IMR-90 (cell line): ENCODE measurements at regions not wholly inside any gene's neighbourhood (a gene's known extent, or its start where the extent isn't known, plus 50 kb on each side); places are given as distances from the start of the nearest gene placed in this dataset.

Source experiments
- ATAC-seq: fragments of 200-7000 bp; cut with Tn5 transposase; 2 replicates; pipeline ENCODE4 v1.9.1; 2020; ENCODE audit warnings: low read depth, mild to moderate bottlenecking, moderate library complexity
- BruUV-seq: library from RNA; stranded (reverse); fragments of 400-500 nt; replicated peaks from 2 replicates; lab custom pipeline; 2021; lab: Mats Ljungman, UMichigan
- CTCF ChIA-PET: fragments of 300-600 bp; formaldehyde crosslinking; extraction: SDS; loops from one replicate; lab custom pipeline; 2021; ENCODE audit warnings: antibody characterized with exemption; lab: Yijun Ruan, JAX
- POLR2A ChIA-PET: fragments of 300-600 bp; sonication (Branson Sonifier 250); formaldehyde crosslinking; loops from one replicate; lab custom pipeline; 2022; ENCODE audit warnings: antibody characterized with exemption; ENCODE audit not compliant: unreplicated experiment; lab: Charles Lee
- DNase-seq: peaks from one replicate; pipeline ENCODE4 v3.0.0; 2013
- H2AFZ ChIP-seq: replicated peaks from 2 replicates; pipeline ENCODE3; 2013; ENCODE audit warnings: low read length, mild to moderate bottlenecking; ENCODE audit not compliant: poor library complexity
- H2AK5ac ChIP-seq: 2 replicates; pipeline ENCODE4 v1.6.1; 2013; ENCODE audit warnings: low read depth, low read length, inconsistent platforms
- H2AK9ac ChIP-seq: replicated peaks from 2 replicates; pipeline ENCODE3; 2013; ENCODE audit warnings: mild to moderate bottlenecking, low read depth, low read length, moderate library complexity; ENCODE audit not compliant: poor library complexity
- H2BK120ac ChIP-seq: 2 replicates; pipeline ENCODE4 v1.6.1; 2013; ENCODE audit warnings: low read depth, low read length, inconsistent platforms
- H2BK15ac ChIP-seq: 3 replicates; pipeline ENCODE4 v1.6.1; 2013; ENCODE audit warnings: low read depth, low read length, inconsistent platforms
- H2BK20ac ChIP-seq: 2 replicates; pipeline ENCODE4 v1.6.1; 2013; ENCODE audit warnings: low read depth, mild to moderate bottlenecking, inconsistent platforms, low read length, moderate library complexity
- H2BK5ac ChIP-seq: 2 replicates; pipeline ENCODE4 v1.6.1; 2013; ENCODE audit warnings: mild to moderate bottlenecking, low read depth, low read length, inconsistent platforms; ENCODE audit not compliant: poor library complexity, severe bottlenecking
- H3K14ac ChIP-seq: replicated peaks from 2 replicates; pipeline ENCODE4 v1.6.1; 2013; ENCODE audit warnings: low read depth, low read length, inconsistent platforms
- H3K18ac ChIP-seq: 2 replicates; pipeline ENCODE4 v1.6.1; 2013; ENCODE audit warnings: low read depth, low read length, control low read depth
- H3K23ac ChIP-seq: 2 replicates; pipeline ENCODE4 v1.6.1; 2013; ENCODE audit warnings: low read depth, low read length, inconsistent platforms
- H3K27ac ChIP-seq: 2 replicates; pipeline ENCODE4 v1.5.1; 2013; ENCODE audit warnings: mild to moderate bottlenecking, control low read depth, low read length; ENCODE audit not compliant: insufficient read depth
- H3K27me3 ChIP-seq: 2 replicates; pipeline ENCODE4 v1.6.1; 2013; ENCODE audit warnings: low read length; ENCODE audit not compliant: control insufficient read depth, insufficient read depth
- H3K36me3 ChIP-seq: 2 replicates; pipeline ENCODE4 v1.6.1; 2013; ENCODE audit warnings: low read length, mixed read lengths; ENCODE audit not compliant: control insufficient read depth, insufficient read depth
- H3K4ac ChIP-seq: 2 replicates; pipeline ENCODE4 v1.6.1; 2013; ENCODE audit warnings: low read depth, low read length, inconsistent platforms
- H3K4me1 ChIP-seq: 2 replicates; pipeline ENCODE4 v1.6.1; 2013; ENCODE audit warnings: low read length, mixed read lengths; ENCODE audit not compliant: control insufficient read depth, insufficient read depth
- H3K4me2 ChIP-seq: 2 replicates; pipeline ENCODE4 v1.6.1; 2013; ENCODE audit warnings: low read depth, mild to moderate bottlenecking, control low read depth, low read length, moderate library complexity
- H3K4me3 ChIP-seq: 2 replicates; pipeline ENCODE4 v1.5.1; 2013; ENCODE audit warnings: low read depth, mild to moderate bottlenecking, control low read depth, low read length, moderate library complexity; ENCODE audit not compliant: insufficient read depth
- H3K56ac ChIP-seq: 2 replicates; pipeline ENCODE4 v1.6.1; 2013; ENCODE audit warnings: low read length, inconsistent platforms; ENCODE audit not compliant: insufficient read depth; ENCODE audit errors: extremely low read depth
- H3K79me1 ChIP-seq, 2 experiments: 2 replicates each; pipeline ENCODE4 v1.6.1; 2013; ENCODE audit warnings: low read length in 2 of 2, inconsistent platforms in 1 of 2, low read depth in 1 of 2
- H3K9ac ChIP-seq: 2 replicates; pipeline ENCODE4 v1.6.1; 2013; ENCODE audit warnings: low read depth, low read length, control low read depth
- H3K9me1 ChIP-seq: 2 replicates; pipeline ENCODE4 v1.6.1; 2013; ENCODE audit warnings: low read length, inconsistent platforms; ENCODE audit not compliant: insufficient read depth
- H3K9me3 ChIP-seq: 2 replicates; pipeline ENCODE4 v1.6.1; 2013; ENCODE audit warnings: low read length; ENCODE audit not compliant: control insufficient read depth, insufficient read depth
- H4K20me1 ChIP-seq: 2 replicates; pipeline ENCODE4 v1.6.1; 2013; ENCODE audit warnings: low read length, inconsistent platforms; ENCODE audit not compliant: insufficient read depth
- H4K5ac ChIP-seq: 2 replicates; pipeline ENCODE4 v1.6.1; 2013; ENCODE audit warnings: mild to moderate bottlenecking, low read depth, low read length, control low read depth
- H4K8ac ChIP-seq, 2 experiments: 2 replicates each; pipeline ENCODE4 v1.6.1; 2013; ENCODE audit warnings: low read depth in 2 of 2, low read length in 2 of 2, control low read depth in 1 of 2, inconsistent platforms in 1 of 2
- H4K91ac ChIP-seq: 2 replicates; pipeline ENCODE4 v1.6.1; 2013; ENCODE audit warnings: low read depth, low read length, inconsistent platforms; ENCODE audit not compliant: insufficient read depth
- CEBPB ChIP-seq: IDR thresholded peaks from 2 replicates; pipeline ENCODE4 v1.6.1; 2012; ENCODE audit warnings: low read depth, low read length, improper control_type of control experiment
- FOS ChIP-seq: fragments of 150-350 bp; IDR thresholded peaks from 2 replicates; pipeline ENCODE4 v1.6.1; 2016; ENCODE audit warnings: low read depth, low read length
- MAFK ChIP-seq: IDR thresholded peaks from 2 replicates; pipeline ENCODE4 v1.6.1; 2012; ENCODE audit warnings: low read depth, low read length, improper control_type of control experiment
- MAZ ChIP-seq: IDR thresholded peaks from 2 replicates; pipeline ENCODE4 v1.6.1; 2012; ENCODE audit warnings: low read depth, mild to moderate bottlenecking, low read length, improper control_type of control experiment, moderate library complexity, borderline replicate concordance
- MXI1 ChIP-seq: IDR thresholded peaks from 2 replicates; pipeline ENCODE4 v1.6.1; 2012; ENCODE audit warnings: low read depth, mild to moderate bottlenecking, low read length, moderate library complexity, borderline replicate concordance
- NFE2L2 ChIP-seq: fragments of 150-350 bp; IDR thresholded peaks from 2 replicates; pipeline ENCODE4 v1.6.1; 2016; ENCODE audit warnings: low read depth, mild to moderate bottlenecking, low read length
- POLR2A ChIP-seq: IDR thresholded peaks from 2 replicates; pipeline ENCODE4 v1.6.1; 2012; ENCODE audit warnings: mild to moderate bottlenecking, low read depth, low read length
- RAD21 ChIP-seq: IDR thresholded peaks from 2 replicates; pipeline ENCODE4 v1.6.1; 2012; ENCODE audit warnings: low read length, improper control_type of control experiment
- RCOR1 ChIP-seq: IDR thresholded peaks from 2 replicates; pipeline ENCODE4 v1.6.1; 2012; ENCODE audit warnings: mild to moderate bottlenecking, low read length, improper control_type of control experiment; ENCODE audit not compliant: insufficient replicate concordance
- WGBS, 2 experiments: methylation state at CpG; one replicate each; pipeline versions ENCODE4 v1.1.5 to v1.1.7; 2013; ENCODE audit warnings: missing lambda C conversion rate in 2 of 2; ENCODE audit not compliant: insufficient read length in 1 of 2; ENCODE audit errors: extremely low coverage in 2 of 2; 5-methylcytosine and 5-hydroxymethylcytosine counted together
- dilution Hi-C: fragments of 300-500 bp; cut with HindIII; formaldehyde crosslinking; loops from one replicate; pipeline ENCODE4 v1.14.3; 2018; ENCODE audit warnings: low sequenced_read_pairs; ENCODE audit not compliant: unreplicated experiment
- in situ Hi-C: fragments of 300-500 bp; cut with MboI; formaldehyde crosslinking; loops from 3 replicates; pipeline ENCODE4 v1.14.3; 2019; ENCODE audit warnings: low sequenced_read_pairs, inconsistent platforms, mixed read lengths
- intact Hi-C: fragments of 100-400 bp; cut with micrococcal nuclease; formaldehyde crosslinking; loops from 2 replicates; pipeline ENCODE4 v1.10.0; 2022
- TF ChIP-seq, protein P1 (sequence below): conservative IDR thresholded peaks from 2 replicates; pipeline ENCODE4 v1.5.1; 2012; ENCODE audit warnings: mild to moderate bottlenecking, low read depth, low read length, improper control_type of control experiment
- TF ChIP-seq, protein P2 (sequence below): fragments of 150-350 bp; IDR thresholded peaks from 2 replicates; pipeline ENCODE4 v1.6.1; 2017; ENCODE audit warnings: mild to moderate bottlenecking, antibody characterized with exemption, low read length, low read depth

DNA sequence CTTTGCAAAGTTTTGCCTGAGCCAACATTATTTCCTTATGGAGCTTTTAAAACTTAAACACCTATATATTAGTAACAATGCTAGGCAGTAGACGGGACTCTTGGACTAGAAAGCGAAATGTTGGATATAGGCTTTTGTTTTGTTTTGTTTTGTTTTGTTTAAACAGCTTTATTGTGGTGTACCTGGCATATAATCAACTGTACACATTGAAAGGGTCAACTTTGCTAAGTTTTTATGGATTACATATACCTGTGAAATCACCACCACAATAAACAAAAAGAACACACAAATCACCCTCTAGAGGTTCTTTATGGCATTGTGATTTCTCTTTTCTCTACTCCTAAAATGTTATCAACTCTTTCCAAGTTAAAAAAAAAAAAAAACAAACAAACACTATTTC, 184.9 kb upstream of the LNX1 start:
- peaks cover 6% of the 10 kb centered on the region for H3K9me1 ChIP-seq
- H3K36me3 ChIP-seq: no peaks in the 10 kb centered on the region
- H3K9ac ChIP-seq: no peak overlapping the region
- H3K23ac ChIP-seq: no peak overlapping the region
- intact Hi-C loops (no loop called here), dilution Hi-C loops (no loop called here), in situ Hi-C loops (no loop called here)
- no peak overlapping the region for H3K4ac ChIP-seq
- H2AK9ac ChIP-seq: no peak overlapping the region
- ChIA-PET CTCF (interaction anchor here (0.6 kb wide), 1 partner anchor 57 kb away, joined by 4 read pairs; no protein-coding TSS in a partner anchor), POLR2A (no interaction called here)
- H4K8ac ChIP-seq: no peak overlapping the region
- no peak overlapping the region for H3K4me3 ChIP-seq
- H3K18ac ChIP-seq: no peak overlapping the region
- H3K79me1 ChIP-seq: no peaks in the 10 kb centered on the region
- H3K4me2 ChIP-seq: no peak overlapping the region
- no peak for DNase-seq
- no peak overlapping the region for H4K5ac ChIP-seq
- BruUV-seq: no TSS peak
- H2BK15ac ChIP-seq: no peak overlapping the region
- H2AK5ac ChIP-seq: no peak overlapping the region
- H3K14ac ChIP-seq: no peak overlapping the region
- ATAC-seq: no peak
- H2BK5ac ChIP-seq: no peak overlapping the region
- H4K91ac ChIP-seq: no peak overlapping the region
- H2BK120ac ChIP-seq: no peak overlapping the region
- H4K20me1 ChIP-seq: no peaks in the 10 kb centered on the region
- H3K4me1 ChIP-seq: peaks cover 22% of the 10 kb centered on the region
- H3K56ac ChIP-seq: no peak overlapping the region
- TF ChIP-seq FOS: no peak
- TF ChIP-seq, protein P1, sequence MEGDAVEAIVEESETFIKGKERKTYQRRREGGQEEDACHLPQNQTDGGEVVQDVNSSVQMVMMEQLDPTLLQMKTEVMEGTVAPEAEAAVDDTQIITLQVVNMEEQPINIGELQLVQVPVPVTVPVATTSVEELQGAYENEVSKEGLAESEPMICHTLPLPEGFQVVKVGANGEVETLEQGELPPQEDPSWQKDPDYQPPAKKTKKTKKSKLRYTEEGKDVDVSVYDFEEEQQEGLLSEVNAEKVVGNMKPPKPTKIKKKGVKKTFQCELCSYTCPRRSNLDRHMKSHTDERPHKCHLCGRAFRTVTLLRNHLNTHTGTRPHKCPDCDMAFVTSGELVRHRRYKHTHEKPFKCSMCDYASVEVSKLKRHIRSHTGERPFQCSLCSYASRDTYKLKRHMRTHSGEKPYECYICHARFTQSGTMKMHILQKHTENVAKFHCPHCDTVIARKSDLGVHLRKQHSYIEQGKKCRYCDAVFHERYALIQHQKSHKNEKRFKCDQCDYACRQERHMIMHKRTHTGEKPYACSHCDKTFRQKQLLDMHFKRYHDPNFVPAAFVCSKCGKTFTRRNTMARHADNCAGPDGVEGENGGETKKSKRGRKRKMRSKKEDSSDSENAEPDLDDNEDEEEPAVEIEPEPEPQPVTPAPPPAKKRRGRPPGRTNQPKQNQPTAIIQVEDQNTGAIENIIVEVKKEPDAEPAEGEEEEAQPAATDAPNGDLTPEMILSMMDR: no peak
- no peak for TF ChIP-seq RCOR1
- TF ChIP-seq MXI1: no peak
- no peak for TF ChIP-seq CEBPB
- TF ChIP-seq POLR2A: no peak
- TF ChIP-seq MAZ: no peak
- TF ChIP-seq NFE2L2: no peak
- TF ChIP-seq, protein P2, sequence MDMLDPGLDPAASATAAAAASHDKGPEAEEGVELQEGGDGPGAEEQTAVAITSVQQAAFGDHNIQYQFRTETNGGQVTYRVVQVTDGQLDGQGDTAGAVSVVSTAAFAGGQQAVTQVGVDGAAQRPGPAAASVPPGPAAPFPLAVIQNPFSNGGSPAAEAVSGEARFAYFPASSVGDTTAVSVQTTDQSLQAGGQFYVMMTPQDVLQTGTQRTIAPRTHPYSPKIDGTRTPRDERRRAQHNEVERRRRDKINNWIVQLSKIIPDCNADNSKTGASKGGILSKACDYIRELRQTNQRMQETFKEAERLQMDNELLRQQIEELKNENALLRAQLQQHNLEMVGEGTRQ: no peak
- no peak for TF ChIP-seq RAD21
- TF ChIP-seq MAFK: no peak
- no peaks in the 10 kb centered on the region for H3K9me3 ChIP-seq
- H2AFZ ChIP-seq: no peak overlapping the region
- H3K27ac ChIP-seq: no peak overlapping the region
- no peaks in the 10 kb centered on the region for H3K27me3 ChIP-seq
- no CpG with 5 or more reads among the region's 2 CpGs for WGBS, 2 experiments
- no peak overlapping the region for H2BK20ac ChIP-seq
